Tongue (tissue), 1 donor: ENCODE measurements at regions not wholly inside any gene's neighbourhood (a gene's known extent, or its start where the extent isn't known, plus 50 kb on each side); places are given as distances from the start of the nearest gene placed in this dataset.

Experiments used
- DNase-seq: peaks from one replicate; pipeline ENCODE4 v3.0.0-alpha.2; 2015

DNA sequence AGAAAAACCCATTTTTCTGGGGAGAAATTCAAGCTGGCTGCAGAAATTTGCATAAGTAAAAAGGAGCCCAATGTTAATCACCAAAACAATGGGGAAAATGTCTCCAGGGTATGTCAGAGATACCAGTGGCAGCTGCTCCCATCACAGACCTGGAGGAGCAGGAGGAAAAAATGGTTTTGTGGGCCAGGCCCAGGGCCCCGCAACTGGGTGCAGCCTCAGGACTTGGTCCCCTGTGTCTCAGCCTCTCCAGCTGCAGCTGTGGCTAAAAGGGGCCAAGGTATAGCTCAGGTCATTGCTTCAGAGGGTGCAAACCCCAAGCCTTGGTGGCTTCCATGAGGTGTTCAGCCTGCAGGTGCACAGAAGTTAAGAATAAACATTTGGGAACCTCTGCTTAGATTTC lies 536.4 kb upstream of the FRG1 start:
- DNase-seq, result no peak

- no peak for DNase-seq
These were observed 531.5 kb upstream of the FRG1 start for GRCh38 chr4:189409158-189409557.

DNA sequence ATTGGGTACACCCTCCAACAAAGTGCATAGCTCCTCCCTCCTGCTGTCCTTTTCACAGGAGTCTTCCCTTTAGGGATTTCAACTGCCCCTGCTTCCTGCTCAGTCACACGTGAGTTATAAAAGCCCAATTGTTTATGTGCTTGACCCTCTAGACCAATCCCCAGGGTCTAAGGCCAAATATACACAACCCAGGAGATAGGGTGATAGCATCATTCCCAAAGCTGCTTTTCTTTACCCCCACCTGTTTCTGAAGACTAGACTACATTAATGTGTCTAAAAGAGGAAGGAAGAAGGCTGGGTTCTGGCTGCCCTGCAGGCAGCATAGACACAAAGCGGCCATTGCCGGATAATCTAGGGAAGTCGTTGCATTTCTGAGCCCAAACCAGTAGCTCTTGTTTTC lies 526.7 kb upstream of the FRG1 start:
- no peak for DNase-seq

DNA sequence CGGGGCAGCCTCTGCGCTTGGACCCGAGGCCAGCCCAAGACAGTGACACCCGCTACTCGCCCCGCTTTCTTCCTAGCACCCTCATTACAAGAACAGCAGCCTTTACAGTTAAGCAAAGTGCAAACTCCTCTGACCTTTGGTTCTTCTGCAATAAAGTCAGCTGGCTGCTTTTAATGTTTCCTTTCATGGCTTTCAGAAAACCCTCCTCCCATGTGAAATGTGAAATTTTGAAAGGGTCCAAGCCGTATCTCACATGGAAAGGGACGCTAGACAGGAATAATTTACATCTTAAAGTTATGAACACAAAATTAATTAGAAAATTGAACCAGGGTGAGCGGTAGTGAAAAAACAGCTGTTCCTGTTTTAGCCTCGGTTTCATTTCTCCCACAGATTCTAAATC lies 520.1 kb upstream of the FRG1 start:
- DNase-seq, result peak; percentile 44

DNA sequence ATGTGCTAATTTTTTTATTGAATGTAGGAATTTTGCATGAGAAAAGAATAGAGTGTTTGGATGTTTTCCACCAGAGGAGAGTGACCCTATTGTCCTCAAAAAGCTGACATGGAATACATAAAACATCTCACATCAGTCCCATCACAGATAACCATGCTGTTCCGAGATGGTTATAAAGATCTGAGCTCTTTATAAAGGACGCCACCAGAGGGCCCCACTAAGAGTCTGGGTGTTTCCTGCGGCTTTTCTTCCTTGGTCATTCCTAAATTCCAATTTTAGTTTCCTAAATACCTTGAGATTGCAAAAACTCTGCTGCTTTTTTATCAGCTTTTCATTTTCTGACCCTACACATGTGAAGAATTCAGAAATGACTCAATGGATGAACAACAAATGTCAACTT lies 504.5 kb upstream of the FRG1 start:
- no peak for DNase-seq

GRCh38 chr4:189440716-189441115 lies 500.0 kb upstream of the FRG1 start:
- DNase-seq, result peak; percentile 20

- peak; percentile 67 for DNase-seq
These were observed 497.3 kb upstream of the FRG1 start for GRCh38 chr4:189443341-189443740.

- no peak for DNase-seq
These were observed 495.1 kb upstream of the FRG1 start for GRCh38 chr4:189445613-189446012.

GRCh38 chr4:189463734-189464133 lies 476.9 kb upstream of the FRG1 start:
- DNase-seq, result no peak

- DNase-seq, result no peak
These were observed 446.3 kb upstream of the FRG1 start for GRCh38 chr4:189494407-189494806.

GRCh38 chr4:189497516-189497915 lies 443.2 kb upstream of the FRG1 start:
- DNase-seq, result no peak

- no peak for DNase-seq
These were observed 442.7 kb upstream of the FRG1 start for GRCh38 chr4:189497996-189498395.

DNA sequence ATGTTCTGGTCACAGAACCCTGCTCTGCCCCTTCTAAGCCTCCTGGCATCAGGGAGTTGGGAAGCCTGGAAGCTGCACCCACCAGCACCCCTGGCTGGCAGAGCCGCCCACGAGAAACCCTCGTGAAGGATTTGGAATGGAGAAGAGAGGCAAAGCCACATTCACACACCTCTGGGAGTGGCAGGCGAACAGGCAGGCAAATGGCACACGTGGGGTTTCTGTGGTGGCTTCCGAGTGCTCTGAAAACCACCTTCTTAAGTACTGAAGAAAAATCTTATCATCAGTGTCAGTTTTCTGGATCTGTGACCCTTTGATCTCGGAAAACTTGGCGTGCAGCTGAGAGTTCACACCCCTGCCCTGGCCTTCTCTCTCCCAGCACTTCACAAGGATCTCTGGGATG lies 442.2 kb upstream of the FRG1 start:
- DNase-seq, result no peak

- no peak for DNase-seq
These were observed 441.0 kb upstream of the FRG1 start for GRCh38 chr4:189499696-189500095.

DNA sequence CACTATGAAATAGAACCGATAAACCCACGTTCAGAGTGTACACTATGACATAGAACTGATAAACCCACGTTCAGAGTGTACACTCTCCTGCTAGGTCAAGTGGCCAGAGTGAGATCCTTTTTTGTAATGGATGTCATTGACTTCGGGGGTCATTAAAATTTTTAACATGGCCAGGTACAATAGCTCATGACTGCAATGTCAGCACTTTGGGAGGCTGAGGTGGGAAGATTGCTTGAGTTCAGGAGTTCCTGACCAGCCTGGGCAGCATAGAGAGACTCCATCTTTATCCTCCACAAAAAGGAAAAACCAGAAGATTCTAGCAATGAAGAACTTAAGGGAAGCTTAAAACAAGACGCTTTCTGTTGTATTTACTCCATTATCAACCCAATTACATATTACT lies 439.7 kb upstream of the FRG1 start:
- DNase-seq, result no peak

GRCh38 chr4:189502841-189503435 lies 437.7 kb upstream of the FRG1 start:
- DNase-seq, result no peak

DNA sequence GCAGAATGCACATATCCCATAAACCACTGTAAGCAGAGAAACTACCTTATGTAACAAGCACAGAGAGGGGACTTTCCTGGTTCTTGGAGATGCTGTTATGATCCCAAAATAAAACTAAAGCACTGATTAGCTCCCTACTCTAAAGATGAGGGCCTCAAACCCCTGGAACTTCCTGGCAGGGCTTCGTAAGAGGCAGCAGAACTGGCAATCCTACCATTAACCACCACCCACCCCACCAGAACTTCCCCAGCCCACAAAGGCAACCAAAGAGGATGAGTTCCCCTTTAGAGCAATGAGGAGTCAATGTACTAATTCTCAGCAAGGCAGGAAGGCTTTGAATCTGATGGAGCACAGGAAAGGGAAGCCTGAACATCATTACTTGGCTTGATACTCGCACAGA lies 436.5 kb upstream of the FRG1 start:
- no peak for DNase-seq

DNA sequence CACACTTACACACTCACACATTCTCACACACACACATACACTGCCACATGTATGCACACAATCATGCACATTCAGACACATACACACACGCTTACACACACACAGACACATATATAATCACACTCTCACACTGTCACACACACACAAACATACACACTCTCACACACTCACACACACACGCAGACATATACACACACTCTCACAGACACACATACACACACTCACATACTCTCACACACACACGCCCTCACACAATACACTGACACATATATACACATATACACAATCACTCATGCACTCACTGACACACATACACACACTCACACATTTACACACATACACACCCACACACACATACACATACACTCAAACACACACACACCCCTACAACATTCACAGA lies 435.3 kb upstream of the FRG1 start:
- DNase-seq, result no peak

GRCh38 chr4:189506080-189506479 lies 434.6 kb upstream of the FRG1 start:
- no peak for DNase-seq

DNA sequence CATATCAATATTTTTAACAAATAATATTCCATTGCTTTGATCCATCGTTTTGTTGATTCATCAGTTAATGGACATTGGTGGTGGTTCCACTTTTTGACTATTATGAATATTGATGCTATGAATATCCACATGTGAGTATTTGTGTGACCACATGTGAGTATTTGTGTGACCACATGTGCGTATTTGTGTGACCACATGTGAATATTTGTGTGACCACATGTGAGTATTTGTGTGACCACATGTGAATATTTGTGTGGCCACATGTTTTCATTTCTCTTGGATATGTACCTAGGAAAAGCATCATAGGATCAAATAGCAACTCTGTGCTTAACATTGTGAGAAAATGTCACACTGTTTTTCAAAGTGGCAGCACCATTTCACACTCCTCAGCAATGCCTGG lies 433.6 kb upstream of the FRG1 start:
- DNase-seq, result no peak

- no peak for DNase-seq
These were observed 430.1 kb upstream of the FRG1 start for GRCh38 chr4:189510601-189511000.

GRCh38 chr4:189511581-189511980 lies 429.1 kb upstream of the FRG1 start:
- no peak for DNase-seq

DNA sequence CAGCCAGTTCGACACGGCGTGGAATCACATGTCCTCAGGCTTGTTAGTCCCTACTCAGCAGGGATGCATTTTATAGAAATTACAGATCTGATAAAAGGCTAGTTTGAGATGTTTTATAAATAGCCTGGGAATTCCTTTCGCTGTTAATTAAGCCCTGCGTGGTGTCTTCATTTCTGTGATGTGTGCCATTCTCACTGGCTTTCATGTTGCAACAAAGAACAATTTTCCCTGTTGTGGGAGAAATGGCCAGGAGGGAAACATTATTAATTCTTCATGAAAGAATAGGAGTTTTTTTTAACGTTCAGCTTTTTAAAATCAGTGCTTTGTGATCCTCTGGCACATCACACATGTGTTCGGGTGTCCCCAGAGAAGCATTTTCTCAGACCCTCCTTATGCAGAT lies 427.3 kb upstream of the FRG1 start:
- DNase-seq, result no peak

DNA sequence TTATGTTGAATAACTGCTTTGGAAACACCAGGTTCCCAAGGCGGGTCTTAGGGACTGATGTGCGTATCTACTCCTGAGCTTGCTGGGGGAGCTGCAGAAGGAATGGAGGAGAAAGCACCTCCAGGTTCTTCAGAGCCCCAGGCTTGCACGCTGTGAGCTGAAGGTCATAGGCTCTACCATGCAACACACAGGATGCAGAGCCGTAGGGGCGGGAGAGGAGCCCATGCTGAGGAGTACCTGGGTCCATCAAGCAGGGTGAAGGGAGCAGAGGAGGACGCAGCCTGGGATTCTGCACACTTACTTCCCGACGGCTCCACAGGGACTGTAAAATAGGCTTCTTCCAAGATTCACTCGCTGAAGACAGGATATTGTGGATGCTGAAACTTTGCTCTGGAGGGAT lies 426.5 kb upstream of the FRG1 start:
- DNase-seq, result no peak

GRCh38 chr4:189516902-189517301 lies 423.8 kb upstream of the FRG1 start:
- peak; percentile 35 for DNase-seq
